Ovary (tissue), 3 donors: ENCODE measurements at regions not wholly inside any gene's neighbourhood (a gene's known extent, or its start where the extent isn't known, plus 50 kb on each side); places are given as distances from the start of the nearest gene placed in this dataset.

Source experiments
- CTCF ChIP-seq, 3 donors: fragments of 450-650 bp in 2 of 3; fragments of 200-600 bp in 1 of 3; IDR thresholded peaks; one replicate each; pipeline versions ENCODE4 v1.5.1 to v1.8.0; 2016 to 2022; ENCODE audit warnings: antibody characterized with exemption in 3 of 3, mild to moderate bottlenecking in 1 of 3
- POLR2A ChIP-seq: fragments of 450-650 bp; IDR thresholded peaks from one replicate; pipeline ENCODE4 v1.6.1; 2017; ENCODE audit warnings: antibody characterized with exemption, mild to moderate bottlenecking, moderate library complexity
- donor health status: DM: no; HTN: no; CAD: no.

DNA sequence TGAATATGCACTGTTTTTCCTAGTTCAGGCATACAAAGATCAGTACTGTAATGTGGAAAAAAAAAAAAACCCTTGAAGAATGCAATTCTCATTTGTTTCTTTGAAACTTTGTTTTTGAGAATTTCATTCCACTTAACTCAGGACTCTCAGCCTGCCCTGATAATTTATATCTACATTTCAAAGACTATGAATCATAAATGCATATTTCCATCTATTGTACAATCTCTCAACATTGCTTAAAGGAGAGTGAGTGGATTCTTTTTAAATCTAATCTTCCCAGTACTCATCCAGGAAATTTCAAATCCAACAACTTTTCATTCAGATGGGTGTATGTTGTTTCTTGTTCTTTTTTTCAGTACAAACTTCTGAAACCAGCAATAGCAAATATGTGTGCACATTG lies 322.2 kb upstream of the DDI1 start:
- no peak for TF ChIP-seq POLR2A
- no peak for TF ChIP-seq CTCF (IDR thresholded peaks at IDR 0.05)
